ENCODE measurements at regions not wholly inside any gene's neighbourhood (a gene's known extent, or its start where the extent isn't known, plus 50 kb on each side); places are given as distances from the start of the nearest gene placed in this dataset.

DNA sequence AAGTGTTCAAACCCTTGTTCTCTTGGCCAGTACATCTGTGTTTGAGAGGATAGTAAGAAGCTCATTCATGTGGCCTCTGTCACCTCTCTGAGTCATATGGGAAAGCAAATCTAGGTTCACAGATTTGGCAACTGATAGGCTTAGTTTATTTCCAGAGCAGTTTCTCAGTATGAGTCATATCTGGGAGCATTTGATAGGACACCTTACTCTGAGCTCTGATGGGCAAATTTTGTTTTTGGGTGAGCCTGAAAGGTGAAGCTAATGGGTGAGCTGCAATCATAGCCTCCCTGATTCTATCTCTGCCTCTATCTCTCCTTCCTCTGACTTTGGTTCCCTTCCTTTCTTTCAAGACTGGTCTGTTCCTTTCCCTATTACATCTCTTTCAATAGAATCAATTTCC is 134.4 kb downstream of the S1PR1 start:
- H3K9me3 ChIP-seq (ENCODE audit: insufficient read depth in 2 of 2, low read depth in 1 of 2, low read length in 1 of 2): no peaks in the 10 kb centered on the region
- no peaks in the 10 kb centered on the region for H3K79me1 ChIP-seq (ENCODE audit: low read depth, low read length)
- H3K36me3 ChIP-seq (ENCODE audit: control insufficient read depth in 2 of 4, insufficient read depth in 4 of 4, low read length in 3 of 4): no peaks in the 10 kb centered on the region
- H3K4me3 ChIP-seq (ENCODE audit: extremely low read depth in 1 of 4, insufficient read depth in 2 of 4, low read depth in 3 of 4, low read length in 4 of 4): no peak overlapping the region
- H2BK12ac ChIP-seq (ENCODE audit: low read depth, low read length): no peak overlapping the region
- FAIRE-seq: no peak
- H3K79me2 ChIP-seq (ENCODE audit: control insufficient read depth in 1 of 2, insufficient read depth in 2 of 2, low read length in 2 of 2): no peaks in the 10 kb centered on the region
- H4K91ac ChIP-seq (replicated peaks; ENCODE audit: insufficient read length, low read length): no peak overlapping the region
- H4K5ac ChIP-seq (ENCODE audit: insufficient read length, low read depth, low read length): no peak overlapping the region
- no peak overlapping the region for H3K56ac ChIP-seq (replicated peaks; ENCODE audit: insufficient read length, low read depth, low read length)
- no peak overlapping the region for H3K18ac ChIP-seq (ENCODE audit: extremely low read depth, low read length)
- H3K4ac ChIP-seq (replicated peaks; ENCODE audit: insufficient read length, low read depth, low read length): no peak overlapping the region
- H3K27me3 ChIP-seq (replicated peaks in 1 of 4; ENCODE audit: control insufficient read depth in 3 of 4, extremely low read depth in 1 of 4, insufficient read depth in 3 of 4, low read length in 3 of 4): no peaks in the 10 kb centered on the region
- H3K4me2 ChIP-seq (ENCODE audit: insufficient read depth in 1 of 2, low read depth in 2 of 2, low read length in 2 of 2): no peak overlapping the region
- H2AK5ac ChIP-seq (ENCODE audit: low read depth, low read length): no peak overlapping the region
- no peaks in the 10 kb centered on the region for H3K23me2 ChIP-seq (ENCODE audit: low read depth, low read length)
- H4K8ac ChIP-seq (ENCODE audit: extremely low read depth, insufficient read depth, low read length): no peak overlapping the region
- ChIA-PET POLR2A (ENCODE audit: partially characterized antibody) (no interaction called here), CTCF (ENCODE audit: partially characterized antibody) (interaction anchor here (0.6 to 2.6 kb wide), 5 partner anchors 9 to 82 kb away, joined by 3 to 11 read pairs (median 3); no protein-coding TSS in a partner anchor)
- no peak overlapping the region for H3K23ac ChIP-seq (ENCODE audit: insufficient read length)
- no peak overlapping the region for H2BK120ac ChIP-seq (replicated peaks; ENCODE audit: low read depth, low read length)
- no peak overlapping the region for H2BK5ac ChIP-seq (ENCODE audit: low read depth, low read length)
- no peak overlapping the region for H2BK20ac ChIP-seq (ENCODE audit: low read length)
- no peak overlapping the region for H2AFZ ChIP-seq (ENCODE audit: low read length)
- no peaks in the 10 kb centered on the region for H3K4me1 ChIP-seq (replicated peaks in 1 of 4; ENCODE audit: control insufficient read depth in 3 of 4, insufficient read depth in 4 of 4, low read length in 3 of 4)
- no peak for DNase-seq (ENCODE audit: low read depth in 1 of 2, low spot score in 2 of 2)
- no peaks in the 10 kb centered on the region for H4K20me1 ChIP-seq (replicated peaks in 1 of 2; ENCODE audit: control insufficient read depth in 1 of 2, insufficient read depth in 2 of 2, low read length in 2 of 2)
- no peak overlapping the region for H3K27ac ChIP-seq (ENCODE audit: low read depth, low read length)
- no peak overlapping the region for H3K9ac ChIP-seq (replicated peaks in 1 of 4; ENCODE audit: extremely low read depth in 1 of 4, low read depth in 3 of 4, low read length in 3 of 4)
- H2BK15ac ChIP-seq (ENCODE audit: low read length): no peak overlapping the region
- H3K14ac ChIP-seq (ENCODE audit: insufficient read length): no peak overlapping the region
- TF ChIP-seq FOSL1 (IDR thresholded peaks at IDR 0.05; ENCODE audit: insufficient read depth, low read depth, low read length) (no peak), CREB1 (IDR thresholded peaks at IDR 0.05) (no peak), SP1 (IDR thresholded peaks at IDR 0.05; ENCODE audit: low read depth, low read length) (no peak), EP300 (IDR thresholded peaks at IDR 0.05; ENCODE audit: borderline replicate concordance in 1 of 2, low read depth in 2 of 2, low read length in 2 of 2) (no peak), RFX5 (IDR thresholded peaks at IDR 0.05; ENCODE audit: borderline replicate concordance, low read depth, low read length) (no peak), CBX5 (IDR thresholded peaks at IDR 0.05; ENCODE audit: low read depth, low read length) (no peak), NRF1 (IDR thresholded peaks at IDR 0.05; ENCODE audit: low read depth, low read length) (no peak), RNF2 (IDR thresholded peaks at IDR 0.05; ENCODE audit: borderline replicate concordance, low read depth, low read length, missing control alignments, poor library complexity, severe bottlenecking) (no peak), JUND (IDR thresholded peaks at IDR 0.05; ENCODE audit: low read length) (no peak), SRF (IDR thresholded peaks at IDR 0.05; ENCODE audit: low read depth, low read length) (no peak), ASH2L (IDR thresholded peaks at IDR 0.05; ENCODE audit: low read length) (no peak), CTBP2 (IDR thresholded peaks at IDR 0.05; ENCODE audit: borderline replicate concordance, insufficient read depth, insufficient read length, low read length) (no peak), RXRA (IDR thresholded peaks at IDR 0.05; ENCODE audit: insufficient read depth, low read depth, low read length) (no peak)
